Gastrocnemius medialis (tissue), 4 donors: ENCODE measurements at regions not wholly inside any gene's neighbourhood (a gene's known extent, or its start where the extent isn't known, plus 50 kb on each side); places are given as distances from the start of the nearest gene placed in this dataset.

Experiments used
- CTCF ChIP-seq, 5 experiments: fragments of 450-650 bp in 3 of 5; fragments of 200-600 bp in 2 of 5; sonication (generic) in 2 of 5; IDR thresholded peaks in 4 of 5; conservative IDR thresholded peaks in 1 of 5; 1 replicate in 4 of 5; 2 replicates in 1 of 5; pipeline ENCODE4 v1.5.1; 2016 to 2019; ENCODE audit warnings: antibody characterized with exemption in 5 of 5, mild to moderate bottlenecking in 3 of 5, moderate library complexity in 3 of 5
- POLR2A ChIP-seq, 2 donors: fragments of 450-650 bp; IDR thresholded peaks; one replicate each; pipeline ENCODE4 v1.6.1; 2017; ENCODE audit warnings: antibody characterized with exemption in 2 of 2, mild to moderate bottlenecking in 2 of 2, moderate library complexity in 2 of 2

- TF ChIP-seq CTCF (IDR thresholded peaks at IDR 0.05 in 4 of 5, conservative IDR thresholded peaks at IDR 0.05 in 1 of 5) (no peak), POLR2A (IDR thresholded peaks at IDR 0.05) (no peak)
Observed at GRCh38 chr1:8091691-8092090, 65.6 kb upstream of the ERRFI1 start.
